ENCODE measurements at regions not wholly inside any gene's neighbourhood (a gene's known extent, or its start where the extent isn't known, plus 50 kb on each side); places are given as distances from the start of the nearest gene placed in this dataset.

DNA sequence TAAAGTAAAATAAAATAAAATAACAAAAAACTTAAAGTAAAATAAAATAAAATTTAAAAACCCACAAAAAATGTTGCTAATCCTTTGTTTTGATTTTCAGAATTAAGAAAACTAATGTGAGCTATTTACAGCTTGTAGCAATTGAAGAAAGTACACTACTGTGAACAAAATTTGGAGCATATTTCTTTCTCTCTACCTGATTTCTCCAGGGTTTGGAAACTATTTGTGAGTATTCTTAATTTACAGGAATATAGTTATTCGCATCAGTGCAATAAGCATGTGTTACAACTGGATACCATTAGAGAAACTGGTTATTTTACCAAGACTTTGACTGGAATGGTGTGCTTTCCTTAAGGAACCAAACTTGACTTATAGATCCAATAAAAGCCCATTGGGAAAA, 86.1 kb upstream of the CNOT2 start:
- ATAC-seq = no peak

DNA sequence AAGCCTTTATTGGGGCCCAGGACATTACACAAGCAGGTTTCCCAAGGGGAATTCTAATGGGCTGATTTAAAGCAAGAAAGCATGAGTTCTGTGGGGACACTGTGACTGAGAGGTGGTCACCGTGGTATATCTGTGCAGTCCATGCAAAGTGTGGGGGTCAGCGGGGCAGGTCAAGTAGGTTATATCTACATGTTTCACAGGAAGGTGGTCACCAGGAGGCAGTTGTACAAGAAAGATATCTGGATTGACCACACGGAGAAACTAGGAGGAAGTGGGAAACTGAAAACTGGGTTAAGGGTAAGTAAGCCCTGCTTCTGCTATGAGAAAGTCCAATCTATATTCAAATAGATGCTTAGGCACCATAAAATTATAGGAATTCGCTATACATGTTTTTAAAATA, 77.8 kb upstream of the CNOT2 start:
- ATAC-seq = no peak

DNA sequence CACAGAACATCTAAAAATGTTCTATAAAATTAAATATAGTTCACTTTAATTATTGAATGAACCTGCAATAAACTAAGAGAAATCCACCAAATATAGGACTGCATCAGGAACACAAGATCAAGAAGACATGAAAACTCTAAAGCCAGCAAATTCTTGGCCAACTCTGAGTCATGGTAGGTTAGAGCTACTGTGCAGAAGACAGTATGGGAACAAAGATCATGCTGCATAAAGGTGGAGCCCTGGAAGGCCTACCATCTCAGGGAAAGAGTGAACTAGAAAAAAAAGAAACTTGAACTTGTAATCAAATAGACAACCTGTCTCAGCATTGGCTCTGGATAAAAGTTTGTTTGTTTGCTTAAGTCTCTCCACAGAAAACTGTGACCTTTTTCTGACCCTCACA, 66.9 kb upstream of the CNOT2 start:
- ATAC-seq = peak; percentile 61

DNA sequence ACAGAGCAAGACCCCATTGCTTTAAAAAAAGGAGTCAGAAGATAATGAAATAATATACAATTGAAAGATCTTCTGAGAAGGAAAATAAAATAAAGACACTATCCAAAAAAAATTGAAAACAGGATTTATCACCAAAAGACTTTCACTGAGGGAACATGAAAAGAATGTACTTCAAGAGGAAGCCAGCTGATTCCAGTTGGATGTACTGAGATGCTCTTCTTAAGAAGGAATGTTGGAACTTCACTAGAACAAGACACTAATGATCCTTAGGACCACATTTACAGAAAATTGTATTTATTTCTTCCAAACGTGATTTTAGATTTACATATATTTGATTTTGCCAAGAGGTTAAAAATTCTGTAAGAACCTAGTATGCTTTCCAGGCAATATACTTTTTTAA, 65.6 kb upstream of the CNOT2 start:
- ATAC-seq = no peak

DNA sequence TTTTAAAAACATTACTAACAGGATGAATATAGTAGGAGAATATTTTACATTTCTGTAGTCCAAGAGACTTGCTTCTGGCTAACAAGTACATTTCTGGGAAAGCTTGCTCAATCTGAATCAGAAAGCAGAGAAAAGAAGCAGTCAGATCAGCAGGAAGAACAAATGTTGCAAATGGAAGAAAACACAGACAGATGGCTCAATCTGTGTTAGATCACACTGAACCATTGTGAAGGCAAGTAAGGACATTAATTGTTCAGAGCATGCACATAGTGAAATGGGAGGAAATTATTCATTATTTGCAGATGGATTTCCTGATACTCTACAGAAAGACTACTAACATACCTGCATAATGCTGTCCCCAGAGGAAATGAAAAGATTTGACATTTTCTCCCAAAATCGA, 65.2 kb upstream of the CNOT2 start:
- ATAC-seq = peak; percentile 70

DNA sequence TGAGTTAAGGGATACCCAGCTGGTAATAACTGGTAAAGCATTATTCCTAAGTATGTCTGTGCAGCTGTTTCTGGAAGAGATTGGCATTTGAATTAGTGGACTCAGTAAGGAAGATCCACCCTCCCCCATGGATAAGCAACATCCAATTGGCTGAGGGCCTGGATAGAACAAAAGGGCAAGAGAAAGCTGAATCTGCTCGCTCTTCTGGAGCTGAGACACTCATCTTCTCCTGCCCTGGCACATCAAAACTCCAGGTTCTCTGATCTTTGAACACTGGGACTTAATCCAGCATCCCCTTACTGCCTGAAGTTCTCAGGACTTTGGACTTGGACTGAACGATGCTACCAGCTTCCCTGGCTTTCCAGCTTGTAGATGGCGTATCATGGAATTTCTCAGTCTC, 63.1 kb upstream of the CNOT2 start:
- no peak for ATAC-seq

DNA sequence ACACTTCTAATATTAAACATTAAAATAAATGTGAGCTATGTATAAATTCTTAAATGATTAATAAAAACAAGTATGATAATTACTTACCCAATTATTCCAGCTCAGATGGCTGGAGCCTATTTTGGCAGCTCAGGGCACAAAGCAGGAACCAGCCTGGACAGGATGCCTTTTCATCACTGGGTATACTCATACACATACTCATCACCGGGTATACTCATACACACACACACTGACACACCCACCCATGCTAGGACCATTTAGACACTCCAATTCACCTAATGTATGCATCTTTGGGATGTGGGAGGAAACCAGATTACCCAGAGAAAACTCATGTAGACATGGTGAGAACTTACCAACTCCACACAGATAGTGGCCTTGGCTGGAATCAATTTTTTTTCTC, 57.9 kb upstream of the CNOT2 start:
- ATAC-seq = peak; percentile 90

DNA sequence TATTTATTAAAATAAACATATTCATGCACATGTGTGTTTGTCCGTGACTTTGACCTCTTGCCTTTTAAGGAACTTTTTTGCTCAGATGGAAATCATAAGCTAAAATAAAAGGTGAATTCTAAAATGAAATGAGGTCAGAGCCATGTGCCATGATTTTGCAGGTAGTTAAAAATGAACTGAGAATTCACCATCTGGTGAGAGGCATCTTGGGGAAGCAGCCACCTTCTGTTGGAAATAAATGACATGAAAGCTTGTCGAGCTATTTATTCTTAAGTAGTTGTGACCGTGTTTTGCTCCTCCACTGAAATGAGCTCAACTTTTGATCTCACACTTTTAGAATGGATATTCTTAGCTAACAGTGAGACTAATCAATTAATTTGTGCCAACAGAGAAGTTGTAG, 56.8 kb upstream of the CNOT2 start:
- ATAC-seq = no peak

DNA sequence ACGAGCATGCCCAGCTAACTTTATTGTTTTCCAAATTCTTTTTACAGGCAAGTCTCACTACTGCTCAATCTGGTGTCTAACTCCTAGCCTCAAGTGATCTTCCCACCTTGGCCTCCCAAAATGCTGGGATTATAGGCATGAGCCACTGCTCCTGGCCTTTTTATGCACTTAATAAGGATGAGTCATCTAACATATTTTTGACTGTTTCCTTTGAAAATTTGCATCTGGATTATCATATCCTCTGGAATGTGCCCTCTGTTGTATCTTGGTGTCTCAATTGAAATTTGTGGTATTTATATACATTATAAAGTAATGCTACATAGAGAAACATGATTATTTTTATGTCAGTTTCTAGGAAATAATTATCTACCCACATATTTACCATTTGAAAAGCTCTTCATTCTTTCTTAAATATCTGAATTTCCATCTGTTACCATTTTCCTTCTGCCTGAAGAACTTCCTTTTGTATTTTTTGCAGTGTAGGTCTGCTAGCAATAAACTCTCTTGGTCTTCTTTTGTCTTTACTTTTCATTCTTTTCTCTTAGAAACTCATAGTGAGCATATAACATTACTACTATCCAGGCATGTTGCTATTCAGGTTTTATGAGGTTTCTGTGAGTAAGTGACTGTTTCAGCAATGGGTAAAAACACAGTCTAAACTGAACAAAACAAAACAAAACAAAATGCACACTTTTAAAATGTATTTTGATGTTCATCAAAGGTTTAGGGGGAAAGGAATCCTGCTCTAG, 52.8 kb upstream of the CNOT2 start:
- ATAC-seq = no peak

Data from esophagus mucosa (tissue), 1 donor.